Neuronal stem cell (in vitro differentiated cells): ENCODE measurements at regions not wholly inside any gene's neighbourhood (a gene's known extent, or its start where the extent isn't known, plus 50 kb on each side); places are given as distances from the start of the nearest gene placed in this dataset.

Experiments
- DNase-seq: peaks from one replicate; pipeline ENCODE4 v3.0.0-alpha.2; 2013; ENCODE audit warnings: low spot score
- H2AFZ ChIP-seq: one replicate; pipeline ENCODE4 v1.6.1; 2013; ENCODE audit warnings: mild to moderate bottlenecking, low read length, inconsistent platforms
- H2AK5ac ChIP-seq: 2 replicates; pipeline ENCODE4 v1.6.1; 2013; ENCODE audit warnings: low read depth, mild to moderate bottlenecking, inconsistent platforms, low read length, moderate library complexity, mixed read lengths
- H2BK120ac ChIP-seq: 2 replicates; pipeline ENCODE4 v1.6.1; 2013; ENCODE audit warnings: low read depth, mild to moderate bottlenecking, inconsistent platforms, low read length, moderate library complexity, mixed read lengths
- H2BK12ac ChIP-seq: one replicate; pipeline ENCODE4 v1.6.1; 2013; ENCODE audit warnings: low read length, inconsistent platforms
- H2BK15ac ChIP-seq: 2 replicates; pipeline ENCODE4 v1.6.1; 2013; ENCODE audit warnings: mild to moderate bottlenecking, low read length, inconsistent platforms, mixed read lengths
- H2BK5ac ChIP-seq: one replicate; pipeline ENCODE4 v1.6.1; 2013; ENCODE audit warnings: inconsistent platforms, mild to moderate bottlenecking, low read length, moderate library complexity
- H3K14ac ChIP-seq: one replicate; pipeline ENCODE4 v1.6.1; 2013; ENCODE audit warnings: low read length, inconsistent platforms
- H3K18ac ChIP-seq: 2 replicates; pipeline ENCODE4 v1.6.1; 2013; ENCODE audit warnings: low read length, inconsistent platforms
- H3K23ac ChIP-seq: 2 replicates; pipeline ENCODE4 v1.6.1; 2013; ENCODE audit warnings: low read depth, mild to moderate bottlenecking, mixed read lengths, low read length, inconsistent platforms; ENCODE audit not compliant: poor library complexity
- H3K27ac ChIP-seq: replicated peaks from 3 replicates; pipeline ENCODE4 v1.5.1; 2013; ENCODE audit warnings: low read length, inconsistent platforms
- H3K27me3 ChIP-seq, 3 experiments: 2 replicates each; pipeline ENCODE4 v1.6.1; 2013; ENCODE audit warnings: low read length in 3 of 3, mild to moderate bottlenecking in 2 of 3, inconsistent platforms in 1 of 3, low read depth in 1 of 3, mixed read lengths in 1 of 3, moderate library complexity in 1 of 3; ENCODE audit not compliant: control insufficient read depth in 3 of 3, insufficient read depth in 3 of 3
- H3K36me3 ChIP-seq, 2 donors: replicated peaks in 1 of 2; 2 replicates each; pipeline ENCODE4 v1.6.1; 2013; ENCODE audit warnings: low read length in 2 of 2; ENCODE audit not compliant: control insufficient read depth in 2 of 2, insufficient read depth in 2 of 2
- H3K4ac ChIP-seq: 2 replicates; pipeline ENCODE4 v1.6.1; 2013; ENCODE audit warnings: inconsistent platforms, mild to moderate bottlenecking, low read length, moderate library complexity
- H3K4me1 ChIP-seq, 2 donors: 1 replicate in 1 of 2; 2 replicates in 1 of 2; pipeline ENCODE4 v1.6.1; 2013; ENCODE audit warnings: low read length in 2 of 2, low read depth in 1 of 2; ENCODE audit not compliant: control insufficient read depth in 2 of 2, insufficient read depth in 1 of 2
- H3K4me2 ChIP-seq: one replicate; pipeline ENCODE4 v1.6.1; 2013; ENCODE audit warnings: mild to moderate bottlenecking, low read length, inconsistent platforms; ENCODE audit not compliant: insufficient read depth, poor library complexity, severe bottlenecking
- H3K4me3 ChIP-seq, 2 donors: 2 replicates each; pipeline ENCODE4 v1.5.1; 2013; ENCODE audit warnings: low read length in 2 of 2, mild to moderate bottlenecking in 2 of 2, inconsistent platforms in 1 of 2, moderate library complexity in 1 of 2
- H3K79me1 ChIP-seq: one replicate; pipeline ENCODE4 v1.6.1; 2013; ENCODE audit warnings: low read depth, mild to moderate bottlenecking, inconsistent platforms, low read length, moderate library complexity
- H3K9ac ChIP-seq: one replicate; pipeline ENCODE4 v1.6.1; 2013; ENCODE audit warnings: mild to moderate bottlenecking, low read depth, low read length, inconsistent platforms; ENCODE audit not compliant: poor library complexity
- H3K9me3 ChIP-seq, 2 donors: replicated peaks in 1 of 2; 2 replicates each; pipeline versions ENCODE3 to v1.6.1; 2013; ENCODE audit warnings: low read length in 2 of 2, mild to moderate bottlenecking in 2 of 2, inconsistent platforms in 1 of 2, low read depth in 1 of 2, mixed read lengths in 1 of 2, moderate library complexity in 1 of 2; ENCODE audit not compliant: control insufficient read depth in 2 of 2, insufficient read depth in 1 of 2
- H4K8ac ChIP-seq: one replicate; pipeline ENCODE4 v1.6.1; 2013; ENCODE audit warnings: low read depth, mild to moderate bottlenecking, inconsistent platforms, low read length, moderate library complexity
- H4K91ac ChIP-seq: one replicate; pipeline ENCODE4 v1.6.1; 2013; ENCODE audit warnings: low read length, low read depth, mild to moderate bottlenecking, inconsistent platforms; ENCODE audit not compliant: poor library complexity
- WGBS, 2 donors: extraction: QIAGEN DNeasy Blood & Tissue Kit; methylation state at CpG; one replicate each; pipeline ENCODE4 v1.1.7; 2013; ENCODE audit warnings: missing lambda C conversion rate in 2 of 2, mixed read lengths in 1 of 2; ENCODE audit not compliant: insufficient read length in 2 of 2, insufficient replicate concordance in 1 of 2; ENCODE audit errors: extremely low coverage in 2 of 2; 5-methylcytosine and 5-hydroxymethylcytosine counted together

DNA sequence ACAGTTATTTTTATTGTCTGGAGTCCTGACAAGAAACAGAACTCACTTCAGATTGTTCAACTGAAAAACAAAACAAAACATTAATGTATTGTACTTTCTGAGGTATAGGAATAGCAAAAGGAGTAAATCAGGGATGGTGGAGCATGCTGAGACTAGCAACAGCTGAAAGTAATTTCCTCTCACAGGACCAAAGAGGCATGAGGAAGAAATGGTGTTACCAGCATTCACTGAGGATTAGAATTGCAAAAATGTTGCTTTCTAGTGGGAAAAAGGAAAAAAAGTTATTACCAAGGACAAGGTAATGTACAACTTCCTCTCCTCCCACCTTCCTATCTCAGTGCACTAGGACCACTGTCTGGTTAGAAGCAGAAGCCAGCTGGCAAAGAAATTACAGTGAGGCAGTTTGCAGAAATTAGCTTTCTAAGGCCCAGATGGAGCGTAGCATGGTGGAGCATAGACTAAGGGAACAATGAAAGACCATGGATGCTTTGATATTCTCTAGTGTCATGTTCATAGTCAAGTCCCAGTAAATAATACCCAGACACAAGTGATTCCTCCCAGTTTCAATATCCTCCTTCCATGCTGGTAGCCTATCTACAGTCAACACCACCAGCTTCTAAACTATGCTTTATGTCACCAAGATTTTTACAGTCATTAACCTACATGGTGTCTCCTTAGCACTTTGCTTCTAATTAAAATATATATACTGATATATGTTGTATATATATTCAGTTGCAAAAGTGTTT lies 133.7 kb upstream of the DCN start:
- H2BK15ac ChIP-seq = no peak overlapping the region
- H3K23ac ChIP-seq = no peak overlapping the region
- no peak overlapping the region for H2BK120ac ChIP-seq
- H3K9ac ChIP-seq = no peak overlapping the region
- no peak overlapping the region for H3K18ac ChIP-seq
- no peak overlapping the region for H3K4me2 ChIP-seq
- no peaks in the 10 kb centered on the region for H3K36me3 ChIP-seq
- no peak overlapping the region for H4K8ac ChIP-seq
- H3K79me1 ChIP-seq = no peaks in the 10 kb centered on the region
- H3K14ac ChIP-seq = no peak overlapping the region
- no peak overlapping the region for H2BK5ac ChIP-seq
- no peaks in the 10 kb centered on the region for H3K9me3 ChIP-seq
- no CpG with 5 or more reads among the region's 1 CpG for WGBS, 2 donors
- no peak overlapping the region for H3K4ac ChIP-seq
- H3K27me3 ChIP-seq = no peaks in the 10 kb centered on the region
- H4K91ac ChIP-seq = no peak overlapping the region
- no peak overlapping the region for H2BK12ac ChIP-seq
- no peak overlapping the region for H2AFZ ChIP-seq
- H3K27ac ChIP-seq = no peak overlapping the region
- H3K4me1 ChIP-seq = no peaks in the 10 kb centered on the region
- H3K4me3 ChIP-seq = no peak overlapping the region
- H2AK5ac ChIP-seq = no peak overlapping the region
- DNase-seq = no peak

DNA sequence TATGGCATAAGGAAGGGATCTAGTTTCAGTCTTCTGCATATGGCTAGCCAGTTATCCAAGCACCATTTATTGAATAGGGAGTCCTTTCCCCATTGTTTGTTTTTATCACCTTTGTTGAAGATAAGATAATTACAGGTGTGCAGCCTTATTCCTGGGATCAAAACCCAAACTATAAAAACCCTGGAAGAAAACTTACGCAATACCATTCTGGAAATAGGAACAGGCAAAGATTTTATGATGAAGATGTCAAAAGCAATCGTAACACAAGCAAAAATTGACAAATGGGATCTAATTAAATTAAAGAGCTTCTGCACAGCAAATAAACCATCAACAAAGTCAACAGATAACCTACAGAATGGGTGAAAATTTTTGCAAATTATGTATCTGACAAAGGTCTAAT lies 128.5 kb upstream of the DCN start:
- no peak overlapping the region for H3K27ac ChIP-seq
- no CpG with 5 or more reads among the region's 2 CpGs for WGBS, 2 donors

DNA sequence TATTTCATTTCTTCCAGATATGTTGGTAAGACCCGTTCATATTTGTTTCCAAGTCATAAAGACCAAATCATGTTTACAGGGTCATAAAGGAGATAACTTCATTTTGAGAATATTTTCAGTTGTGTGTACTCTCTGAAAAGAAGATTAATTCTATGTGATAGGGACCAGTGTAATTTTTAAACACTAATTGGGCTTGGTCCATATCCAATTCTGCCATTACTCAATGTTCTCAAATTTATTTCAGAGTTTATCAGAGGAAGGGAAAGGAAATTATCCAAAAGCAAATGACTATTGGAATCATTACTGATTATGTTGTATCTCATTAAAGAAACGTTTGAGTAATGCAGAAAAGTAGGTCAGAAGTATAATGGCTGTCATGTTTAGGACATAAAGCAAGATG lies 126.8 kb upstream of the DCN start:
- no CpG with 5 or more reads among the region's 2 CpGs for WGBS, 2 donors
- H4K8ac ChIP-seq = no peak overlapping the region
- no peak overlapping the region for H2AK5ac ChIP-seq

More for the DNA sequence above, 128.5 kb upstream of the DCN start:
- H3K27me3 ChIP-seq = no peaks in the 10 kb centered on the region
- no peak overlapping the region for H2AK5ac ChIP-seq
- no peak overlapping the region for H3K23ac ChIP-seq
- H3K18ac ChIP-seq = no peak overlapping the region
- no peaks in the 10 kb centered on the region for H3K79me1 ChIP-seq
- no peak overlapping the region for H3K14ac ChIP-seq
- no peak overlapping the region for H4K91ac ChIP-seq
- no peak overlapping the region for H2BK120ac ChIP-seq
- no peak overlapping the region for H2BK5ac ChIP-seq
- H3K4ac ChIP-seq = no peak overlapping the region
- H2AFZ ChIP-seq = no peak overlapping the region
- no peaks in the 10 kb centered on the region for H3K4me1 ChIP-seq
- H3K9me3 ChIP-seq = no peaks in the 10 kb centered on the region
- H2BK15ac ChIP-seq = no peak overlapping the region
- no peak for DNase-seq
- H2BK12ac ChIP-seq = no peak overlapping the region
- H3K9ac ChIP-seq = no peak overlapping the region
- no peak overlapping the region for H3K4me2 ChIP-seq
- no peak overlapping the region for H3K4me3 ChIP-seq
- H3K36me3 ChIP-seq = no peaks in the 10 kb centered on the region
- H4K8ac ChIP-seq = no peak overlapping the region

DNA sequence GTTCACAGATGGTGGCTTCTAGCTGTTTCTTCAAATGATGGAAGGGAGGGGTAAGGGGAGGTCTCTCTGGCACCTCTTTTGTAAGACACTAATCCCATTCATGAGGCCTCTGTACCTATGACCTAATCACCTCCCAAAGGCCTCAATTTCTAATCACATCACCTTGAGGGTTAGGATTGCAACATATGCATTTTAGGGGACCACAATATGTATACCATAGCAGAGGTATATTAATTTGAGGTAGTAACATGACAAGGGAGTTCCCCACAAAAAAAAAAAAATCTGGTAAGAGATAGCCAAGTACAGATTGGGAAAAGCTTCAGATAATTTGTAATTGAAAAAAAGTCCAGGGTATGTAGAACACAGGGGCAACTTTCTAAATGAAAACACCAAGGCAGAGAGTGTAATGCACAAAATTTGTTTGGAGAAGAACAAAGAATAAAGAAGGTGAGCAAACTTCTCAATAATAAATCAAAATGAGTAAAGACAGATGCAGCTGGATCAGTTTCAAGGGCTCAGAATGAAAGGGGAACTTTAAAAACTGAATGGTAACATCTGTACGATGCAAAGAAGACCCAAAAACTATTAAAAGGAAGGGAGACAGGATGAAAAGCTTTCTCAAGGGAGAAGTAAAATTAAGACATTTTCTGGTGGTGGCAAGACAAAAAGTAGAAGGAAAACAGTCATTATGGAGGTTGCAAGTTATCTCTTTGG lies 125.5 kb upstream of the DCN start:
- Histone ChIP-seq H3K4me1 (peaks cover 0 to 9% of the 10 kb centered on the region in 2 donors), H2AFZ (no peak overlapping the region), H3K4me3 (no peak overlapping the region), H3K4me2 (no peak overlapping the region), H2BK5ac (no peak overlapping the region), H3K27ac (no peak overlapping the region), H3K27me3 (no peaks in the 10 kb centered on the region), H3K4ac (no peak overlapping the region), H3K23ac (no peak overlapping the region), H3K14ac (no peak overlapping the region), H3K79me1 (no peaks in the 10 kb centered on the region), H4K91ac (no peak overlapping the region), H2BK15ac (no peak overlapping the region), H4K8ac (no peak overlapping the region), H3K9me3 (peaks cover 0 to 4% of the 10 kb centered on the region in 2 donors), H2BK120ac (no peak overlapping the region), H3K18ac (no peak overlapping the region), H3K9ac (no peak overlapping the region), H2AK5ac (no peak overlapping the region), H3K36me3 (no peaks in the 10 kb centered on the region), H2BK12ac (no peak overlapping the region)
- WGBS, 2 donors = no CpG with 5 or more reads among the region's 1 CpG
- no peak for DNase-seq

More for the DNA sequence above, 126.8 kb upstream of the DCN start:
- no peak overlapping the region for H2BK12ac ChIP-seq
- no peak overlapping the region for H2BK15ac ChIP-seq
- H3K79me1 ChIP-seq = no peaks in the 10 kb centered on the region
- H2BK120ac ChIP-seq = no peak overlapping the region
- no peaks in the 10 kb centered on the region for H3K9me3 ChIP-seq
- no peak for DNase-seq
- no peak overlapping the region for H3K4me2 ChIP-seq
- no peak overlapping the region for H3K27ac ChIP-seq
- H2BK5ac ChIP-seq = no peak overlapping the region
- no peak overlapping the region for H3K4ac ChIP-seq
- no peak overlapping the region for H3K9ac ChIP-seq
- no peak overlapping the region for H4K91ac ChIP-seq
- H3K4me1 ChIP-seq = peaks cover 0 to 2% of the 10 kb centered on the region in 2 donors
- no peak overlapping the region for H3K4me3 ChIP-seq
- H3K14ac ChIP-seq = no peak overlapping the region
- no peaks in the 10 kb centered on the region for H3K27me3 ChIP-seq
- no peak overlapping the region for H3K23ac ChIP-seq
- no peaks in the 10 kb centered on the region for H3K36me3 ChIP-seq
- H3K18ac ChIP-seq = no peak overlapping the region
- H2AFZ ChIP-seq = no peak overlapping the region
